BLaER1 treated with 17β-estradiol and CSF1 and Interleukin-3, amounts not matched to agents 10 nM and 100 nM (cell line): ENCODE measurements at regions not wholly inside any gene's neighbourhood (a gene's known extent, or its start where the extent isn't known, plus 50 kb on each side); places are given as distances from the start of the nearest gene placed in this dataset.

Experiments
- H3K27ac ChIP-seq, 11 experiments: shearing (Covaris generic); formaldehyde crosslinking; 2 replicates each; pipeline ENCODE4 v1.8.1; 2022
- H3K27me3 ChIP-seq, 11 experiments: shearing (Covaris generic); formaldehyde crosslinking; 2 replicates each; pipeline ENCODE4 v1.8.1; 2022
- H3K36me3 ChIP-seq, 11 experiments: shearing (Covaris generic); formaldehyde crosslinking; 2 replicates each; pipeline ENCODE4 v1.8.1; 2022
- H3K4me1 ChIP-seq, 10 experiments: shearing (Covaris generic); formaldehyde crosslinking; 2 replicates each; pipeline ENCODE4 v1.8.1; 2022
- H3K4me2 ChIP-seq, 11 experiments: shearing (Covaris generic); formaldehyde crosslinking; 2 replicates each; pipeline ENCODE4 v1.8.1; 2022
- H3K4me3 ChIP-seq, 10 experiments: shearing (Covaris generic); formaldehyde crosslinking; 2 replicates each; pipeline ENCODE4 v1.8.1; 2022
- H3K9ac ChIP-seq, 11 experiments: shearing (Covaris generic); formaldehyde crosslinking; 2 replicates each; pipeline ENCODE4 v1.8.1; 2022
- H3K9me3 ChIP-seq, 11 experiments: shearing (Covaris generic); formaldehyde crosslinking; replicated peaks in 1 of 11; 2 replicates each; pipeline ENCODE4 v1.8.1; 2022
- H4K20me1 ChIP-seq, 11 experiments: shearing (Covaris generic); formaldehyde crosslinking; 2 replicates each; pipeline ENCODE4 v1.8.1; 2022
- Cebpa-rat ChIP-seq, 11 experiments: shearing (Covaris generic); IDR thresholded peaks; 2 replicates each; pipeline ENCODE4 v1.8.1; 2022

- H3K27me3 ChIP-seq, result no peaks in the 10 kb centered on the region
- no peak overlapping the region for H3K27ac ChIP-seq
- H3K4me3 ChIP-seq, result no peak overlapping the region
- H3K36me3 ChIP-seq, result no peaks in the 10 kb centered on the region
- H3K4me1 ChIP-seq, result no peaks in the 10 kb centered on the region
- no peaks in the 10 kb centered on the region for H4K20me1 ChIP-seq
- TF ChIP-seq Cebpa-rat (IDR thresholded peaks at IDR 0.05), result no peak
- no peak overlapping the region for H3K4me2 ChIP-seq
- H3K9me3 ChIP-seq, result peaks cover 5 to 11% (median 10%) of the 10 kb centered on the region in 11 experiments; a peak in 20 of 22 replicates
- no peak overlapping the region for H3K9ac ChIP-seq
These were observed 436.7 kb downstream of the KIF2B start for GRCh38 chr17:54259476-54259875.

GRCh38 chr17:54261465-54261864 is 438.7 kb downstream of the KIF2B start:
- H3K4me2 ChIP-seq, result no peak overlapping the region
- H3K9ac ChIP-seq, result no peak overlapping the region
- H3K36me3 ChIP-seq, result no peaks in the 10 kb centered on the region
- TF ChIP-seq Cebpa-rat (IDR thresholded peaks at IDR 0.05), result no peak
- H3K27ac ChIP-seq, result no peak overlapping the region
- H3K27me3 ChIP-seq, result no peaks in the 10 kb centered on the region
- peaks cover 12 to 21% (median 17%) of the 10 kb centered on the region in 11 experiments for H3K9me3 ChIP-seq
- H3K4me1 ChIP-seq, result no peaks in the 10 kb centered on the region
- no peak overlapping the region for H3K4me3 ChIP-seq
- no peaks in the 10 kb centered on the region for H4K20me1 ChIP-seq

GRCh38 chr17:54269881-54270280 is 447.2 kb downstream of the KIF2B start:
- H3K36me3 ChIP-seq, result no peaks in the 10 kb centered on the region
- no peaks in the 10 kb centered on the region for H3K4me1 ChIP-seq
- no peak overlapping the region for H3K9ac ChIP-seq
- H3K4me3 ChIP-seq, result no peak overlapping the region
- no peak for TF ChIP-seq Cebpa-rat (IDR thresholded peaks at IDR 0.05)
- peaks cover 2 to 7% (median 3%) of the 10 kb centered on the region in 11 experiments; a peak in 19 of 22 replicates for H3K9me3 ChIP-seq
- no peak overlapping the region for H3K27ac ChIP-seq
- no peak overlapping the region for H3K4me2 ChIP-seq
- no peaks in the 10 kb centered on the region for H4K20me1 ChIP-seq
- no peaks in the 10 kb centered on the region for H3K27me3 ChIP-seq

DNA sequence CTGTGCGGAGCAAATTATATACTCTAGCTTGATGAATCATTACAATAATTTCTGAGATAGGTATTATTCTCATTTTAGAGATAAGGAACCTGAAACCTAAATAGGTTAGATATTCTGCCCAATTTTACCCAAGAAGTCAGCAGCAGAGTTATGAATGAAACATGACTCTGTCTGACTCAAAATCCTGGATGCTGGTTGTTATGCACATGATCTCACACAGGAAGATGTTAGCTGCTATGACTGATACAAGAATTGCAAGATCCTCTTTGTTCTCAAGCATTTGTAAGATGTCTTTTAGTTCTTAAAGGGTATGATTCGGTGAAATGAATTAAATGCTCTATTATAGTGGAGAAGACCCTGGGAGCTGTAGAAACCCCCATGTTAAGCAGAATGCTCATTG is 447.8 kb downstream of the KIF2B start:
- Histone ChIP-seq H4K20me1 (no peaks in the 10 kb centered on the region), H3K9me3 (0 out of 22 replicates have a peak, but pooled peaks cover 0 to under 1% (median 0%) of the 10 kb centered on the region in 11 experiments), H3K4me3 (no peak overlapping the region), H3K27me3 (no peaks in the 10 kb centered on the region), H3K9ac (no peak overlapping the region), H3K4me1 (no peaks in the 10 kb centered on the region), H3K27ac (no peak overlapping the region), H3K4me2 (no peak overlapping the region), H3K36me3 (no peaks in the 10 kb centered on the region)
- TF ChIP-seq Cebpa-rat (IDR thresholded peaks at IDR 0.05), result no peak

GRCh38 chr17:54277868-54278267 is 455.1 kb downstream of the KIF2B start:
- Histone ChIP-seq H4K20me1 (no peaks in the 10 kb centered on the region), H3K9me3 (no peaks in the 10 kb centered on the region), H3K27ac (no peak overlapping the region), H3K9ac (no peak overlapping the region), H3K4me1 (no peaks in the 10 kb centered on the region), H3K27me3 (no peaks in the 10 kb centered on the region), H3K4me2 (no peak overlapping the region), H3K36me3 (no peaks in the 10 kb centered on the region), H3K4me3 (no peak overlapping the region)
- TF ChIP-seq Cebpa-rat (IDR thresholded peaks at IDR 0.05), result no peak

DNA sequence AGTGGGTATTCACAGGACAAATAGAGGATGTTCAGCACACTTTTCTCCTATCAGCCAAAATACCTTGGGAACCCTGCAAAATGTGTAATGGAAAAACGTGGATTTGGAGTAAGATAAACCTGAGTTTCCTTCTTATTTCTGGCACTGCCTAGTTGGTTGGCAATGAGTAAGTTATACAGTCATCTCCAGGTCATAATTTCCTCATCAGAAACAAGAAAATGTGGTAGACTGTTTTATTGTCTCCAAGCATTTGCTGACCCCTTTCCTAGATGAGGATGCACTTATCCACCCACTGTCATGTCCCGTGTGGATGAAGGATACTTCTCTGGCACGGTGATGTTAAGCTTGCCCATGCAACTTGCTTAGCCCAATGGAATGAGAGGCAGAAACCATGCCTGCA is 458.0 kb downstream of the KIF2B start:
- no peaks in the 10 kb centered on the region for H3K27me3 ChIP-seq
- no peak overlapping the region for H3K4me2 ChIP-seq
- H4K20me1 ChIP-seq, result no peaks in the 10 kb centered on the region
- H3K36me3 ChIP-seq, result no peaks in the 10 kb centered on the region
- no peaks in the 10 kb centered on the region for H3K4me1 ChIP-seq
- TF ChIP-seq Cebpa-rat (IDR thresholded peaks at IDR 0.05), result no peak
- no peak overlapping the region for H3K9ac ChIP-seq
- H3K9me3 ChIP-seq, result peaks cover 0 to 3% (median 0%) of the 10 kb centered on the region in 11 experiments; a peak in 2 of 22 replicates
- no peak overlapping the region for H3K4me3 ChIP-seq
- no peak overlapping the region for H3K27ac ChIP-seq

- no peak for TF ChIP-seq Cebpa-rat (IDR thresholded peaks at IDR 0.05)
- Histone ChIP-seq H3K4me1 (no peaks in the 10 kb centered on the region), H3K4me2 (no peak overlapping the region), H3K36me3 (no peaks in the 10 kb centered on the region), H3K27me3 (no peaks in the 10 kb centered on the region), H3K9me3 (peaks cover 0 to 14% (median 7%) of the 10 kb centered on the region in 11 experiments; a peak in 9 of 22 replicates), H3K27ac (no peak overlapping the region), H4K20me1 (no peaks in the 10 kb centered on the region), H3K4me3 (no peak overlapping the region), H3K9ac (no peak overlapping the region)
These were observed 460.2 kb downstream of the KIF2B start for GRCh38 chr17:54282886-54283285.

- no peak for TF ChIP-seq Cebpa-rat (IDR thresholded peaks at IDR 0.05)
- H3K9ac ChIP-seq, result no peak overlapping the region
- H3K27ac ChIP-seq, result no peak overlapping the region
- H3K4me2 ChIP-seq, result no peak overlapping the region
- no peaks in the 10 kb centered on the region for H3K36me3 ChIP-seq
- H3K9me3 ChIP-seq, result no peaks in the 10 kb centered on the region
- no peak overlapping the region for H3K4me3 ChIP-seq
- no peaks in the 10 kb centered on the region for H3K4me1 ChIP-seq
- no peaks in the 10 kb centered on the region for H3K27me3 ChIP-seq
- H4K20me1 ChIP-seq, result no peaks in the 10 kb centered on the region
These were observed 484.6 kb downstream of the KIF2B start for GRCh38 chr17:54307351-54307750.

GRCh38 chr17:54324813-54325212 is 502.1 kb downstream of the KIF2B start:
- Histone ChIP-seq H3K27ac (no peak overlapping the region), H3K4me3 (no peak overlapping the region), H3K9me3 (peaks cover 11 to 36% (median 23%) of the 10 kb centered on the region in 11 experiments)

GRCh38 chr17:54339731-54340130 is 517.0 kb downstream of the KIF2B start:
- no peak overlapping the region for H3K27ac ChIP-seq
- H3K4me3 ChIP-seq, result no peak overlapping the region
- peaks cover 0 to 15% (median 6%) of the 10 kb centered on the region in 11 experiments; a peak in 15 of 22 replicates for H3K9me3 ChIP-seq
- no peaks in the 10 kb centered on the region for H4K20me1 ChIP-seq
- no peak overlapping the region for H3K4me2 ChIP-seq
- TF ChIP-seq Cebpa-rat (IDR thresholded peaks at IDR 0.05), result no peak
- H3K27me3 ChIP-seq, result no peaks in the 10 kb centered on the region
- H3K36me3 ChIP-seq, result no peaks in the 10 kb centered on the region
- no peak overlapping the region for H3K9ac ChIP-seq
- no peaks in the 10 kb centered on the region for H3K4me1 ChIP-seq

More at GRCh38 chr17:54324813-54325212, 502.1 kb downstream of the KIF2B start:
- H3K4me1 ChIP-seq, result no peaks in the 10 kb centered on the region
- H4K20me1 ChIP-seq, result no peaks in the 10 kb centered on the region
- no peaks in the 10 kb centered on the region for H3K27me3 ChIP-seq
- no peak overlapping the region for H3K9ac ChIP-seq
- TF ChIP-seq Cebpa-rat (IDR thresholded peaks at IDR 0.05), result no peak
- no peak overlapping the region for H3K4me2 ChIP-seq
- no peaks in the 10 kb centered on the region for H3K36me3 ChIP-seq
